GM12878 (cell line): ENCODE measurements at regions not wholly inside any gene's neighbourhood (a gene's known extent, or its start where the extent isn't known, plus 50 kb on each side); places are given as distances from the start of the nearest gene placed in this dataset.

ENCODE experiments used
- ATAC-seq: fragments of 200-7000 bp; cut with Tn5 transposase; 3 replicates; pipeline ENCODE4 v1.9.1; 2020; ENCODE audit warnings: mild to moderate bottlenecking, moderate library complexity
- BruUV-seq: library from RNA; stranded (reverse); fragments of 400-500 nt; replicated peaks from 2 replicates; lab custom pipeline; 2021; lab: Mats Ljungman, UMichigan
- CTCF ChIA-PET: fragments of 300-600 bp; sonication (Branson Sonifier 250); formaldehyde crosslinking; extraction: SDS; loops from one replicate; lab custom pipeline; 2021; ENCODE audit warnings: inconsistent platforms; lab: Yijun Ruan, JAX
- POLR2A ChIA-PET: fragments of 350-600 bp; formaldehyde crosslinking; extraction: SDS; loops from one replicate; lab custom pipeline; 2021; ENCODE audit warnings: inconsistent platforms; lab: Charles Lee
- RAD21 ChIA-PET: fragments of 300-600 bp; sonication (Branson Sonifier 250); formaldehyde crosslinking; loops from one replicate; lab custom pipeline; 2023; ENCODE audit warnings: antibody characterized with exemption; ENCODE audit not compliant: unreplicated experiment; lab: Charles Lee
- SMC1A ChIA-PET: fragments of 300-600 bp; sonication (Branson Sonifier 250); formaldehyde crosslinking; loops from one replicate; lab custom pipeline; 2023; ENCODE audit not compliant: unreplicated experiment, uncharacterized antibody; lab: Charles Lee
- DNase-seq: peaks from one replicate; pipeline ENCODE4 v3.0.0-alpha.2; 2011; ENCODE audit warnings: low read depth, low spot score
- FAIRE-seq: peaks from 3 replicates; lab custom pipeline; 2011; peaks lifted over from hg19 to GRCh38; lab: Jason Lieb, UNC
- H2AFZ ChIP-seq: 2 replicates; pipeline ENCODE4 v1.6.0; 2011; ENCODE audit warnings: low read depth, low read length, control low read depth; ENCODE audit not compliant: control insufficient read depth
- H3K27ac ChIP-seq: 2 replicates; pipeline ENCODE4 v1.5.1; 2011; ENCODE audit warnings: control low read depth; ENCODE audit not compliant: control insufficient read depth, insufficient read depth
- H3K27me3 ChIP-seq, 2 experiments: replicated peaks in 1 of 2; 2 replicates each; pipeline versions ENCODE4 v1.6.0 to v1.6.1; 2011; ENCODE audit warnings: low read length in 1 of 2; ENCODE audit not compliant: control insufficient read depth in 2 of 2, insufficient read depth in 2 of 2
- H3K36me3 ChIP-seq, 2 experiments: 2 replicates each; pipeline ENCODE4 v1.5.1; 2011; ENCODE audit warnings: low read length in 1 of 2; ENCODE audit not compliant: control insufficient read depth in 2 of 2, insufficient read depth in 2 of 2
- H3K4me1 ChIP-seq: 2 replicates; pipeline ENCODE4 v1.6.1; 2011; ENCODE audit warnings: mild to moderate bottlenecking, low read length, moderate library complexity, mixed read lengths; ENCODE audit not compliant: control insufficient read depth, insufficient read depth
- H3K4me2 ChIP-seq: 2 replicates; pipeline ENCODE4 v1.6.0; 2011; ENCODE audit warnings: control low read depth; ENCODE audit not compliant: control insufficient read depth, insufficient read depth
- H3K4me3 ChIP-seq: fragments of 200-600 bp; sonication (generic); 2 replicates; pipeline ENCODE4 v1.5.1; 2016
- H3K79me2 ChIP-seq: 2 replicates; pipeline ENCODE4 v1.6.0; 2011; ENCODE audit warnings: low read length; ENCODE audit not compliant: control insufficient read depth, insufficient read depth
- H3K9ac ChIP-seq: 2 replicates; pipeline ENCODE4 v1.8.0; 2011; ENCODE audit warnings: low read length, control low read depth, mixed read lengths; ENCODE audit not compliant: control insufficient read depth, insufficient read depth
- H3K9me3 ChIP-seq: replicated peaks from 3 replicates; pipeline ENCODE4 v1.5.1; 2011; ENCODE audit warnings: mild to moderate bottlenecking, low read length; ENCODE audit not compliant: control insufficient read depth, insufficient read depth
- H4K20me1 ChIP-seq: 2 replicates; pipeline ENCODE4 v1.6.0; 2011; ENCODE audit not compliant: control insufficient read depth, insufficient read depth
- ATF3 ChIP-seq: IDR thresholded peaks from 2 replicates; pipeline ENCODE4 v1.6.1; 2011; ENCODE audit warnings: low read depth, mild to moderate bottlenecking, low read length, moderate library complexity, borderline replicate concordance; ENCODE audit errors: extremely low read depth
- MEF2A ChIP-seq: IDR thresholded peaks from 2 replicates; pipeline ENCODE4 v1.6.1; 2011; ENCODE audit warnings: low read depth, mild to moderate bottlenecking, low read length, moderate library complexity; ENCODE audit not compliant: insufficient read depth
- RELA ChIP-seq: fragments of 450-650 bp; IDR thresholded peaks from 2 replicates; pipeline ENCODE4 v1.8.0; 2014; ENCODE audit warnings: borderline replicate concordance; ENCODE audit not compliant: partially characterized antibody
- SREBF1 ChIP-seq: IDR thresholded peaks from 2 replicates; pipeline ENCODE4 v1.6.1; 2012; ENCODE audit warnings: mild to moderate bottlenecking, low read length
- ZZZ3 ChIP-seq: IDR thresholded peaks from 2 replicates; pipeline ENCODE4 v1.6.1; 2011; ENCODE audit warnings: low read depth; ENCODE audit not compliant: control insufficient read depth, insufficient read length
- WGBS: methylation state at CpG from one replicate; pipeline ENCODE4 v1.1.6; 2016; ENCODE audit warnings: low lambda C conversion rate; ENCODE audit not compliant: insufficient replicate concordance, insufficient coverage; ENCODE audit errors: missing lambda C conversion rate; 5-methylcytosine and 5-hydroxymethylcytosine counted together
- in situ Hi-C: fragments of 300-500 bp; cut with MboI; formaldehyde crosslinking; loops from 9 replicates; pipeline ENCODE4 v1.14.3; 2018; ENCODE audit warnings: mixed read lengths
- intact Hi-C: fragments of 100-400 bp; cut with micrococcal nuclease; formaldehyde crosslinking; loops from one replicate; pipeline ENCODE4 v1.14.2; 2022; ENCODE audit not compliant: unreplicated experiment
- TF ChIP-seq, protein P1 (sequence below): fragments of 450-650 bp; IDR thresholded peaks from 2 replicates; pipeline ENCODE4 v1.6.1; 2017; ENCODE audit warnings: borderline replicate concordance
- TF ChIP-seq, protein P2 (sequence below): fragments of 450-650 bp; formaldehyde crosslinking; IDR thresholded peaks from 2 replicates; pipeline ENCODE4 v1.4.0; 2022; ENCODE audit warnings: mild to moderate bottlenecking, moderate library complexity
- TF ChIP-seq, protein P3 (sequence below): fragments of 450-650 bp; IDR thresholded peaks from 2 replicates; pipeline ENCODE4 v1.6.1; 2017; ENCODE audit warnings: low read depth, mild to moderate bottlenecking, moderate library complexity

- TF ChIP-seq, protein P1, sequence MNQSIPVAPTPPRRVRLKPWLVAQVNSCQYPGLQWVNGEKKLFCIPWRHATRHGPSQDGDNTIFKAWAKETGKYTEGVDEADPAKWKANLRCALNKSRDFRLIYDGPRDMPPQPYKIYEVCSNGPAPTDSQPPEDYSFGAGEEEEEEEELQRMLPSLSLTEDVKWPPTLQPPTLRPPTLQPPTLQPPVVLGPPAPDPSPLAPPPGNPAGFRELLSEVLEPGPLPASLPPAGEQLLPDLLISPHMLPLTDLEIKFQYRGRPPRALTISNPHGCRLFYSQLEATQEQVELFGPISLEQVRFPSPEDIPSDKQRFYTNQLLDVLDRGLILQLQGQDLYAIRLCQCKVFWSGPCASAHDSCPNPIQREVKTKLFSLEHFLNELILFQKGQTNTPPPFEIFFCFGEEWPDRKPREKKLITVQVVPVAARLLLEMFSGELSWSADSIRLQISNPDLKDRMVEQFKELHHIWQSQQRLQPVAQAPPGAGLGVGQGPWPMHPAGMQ = no peak
- no peak for TF ChIP-seq ZZZ3
- TF ChIP-seq, protein P2, sequence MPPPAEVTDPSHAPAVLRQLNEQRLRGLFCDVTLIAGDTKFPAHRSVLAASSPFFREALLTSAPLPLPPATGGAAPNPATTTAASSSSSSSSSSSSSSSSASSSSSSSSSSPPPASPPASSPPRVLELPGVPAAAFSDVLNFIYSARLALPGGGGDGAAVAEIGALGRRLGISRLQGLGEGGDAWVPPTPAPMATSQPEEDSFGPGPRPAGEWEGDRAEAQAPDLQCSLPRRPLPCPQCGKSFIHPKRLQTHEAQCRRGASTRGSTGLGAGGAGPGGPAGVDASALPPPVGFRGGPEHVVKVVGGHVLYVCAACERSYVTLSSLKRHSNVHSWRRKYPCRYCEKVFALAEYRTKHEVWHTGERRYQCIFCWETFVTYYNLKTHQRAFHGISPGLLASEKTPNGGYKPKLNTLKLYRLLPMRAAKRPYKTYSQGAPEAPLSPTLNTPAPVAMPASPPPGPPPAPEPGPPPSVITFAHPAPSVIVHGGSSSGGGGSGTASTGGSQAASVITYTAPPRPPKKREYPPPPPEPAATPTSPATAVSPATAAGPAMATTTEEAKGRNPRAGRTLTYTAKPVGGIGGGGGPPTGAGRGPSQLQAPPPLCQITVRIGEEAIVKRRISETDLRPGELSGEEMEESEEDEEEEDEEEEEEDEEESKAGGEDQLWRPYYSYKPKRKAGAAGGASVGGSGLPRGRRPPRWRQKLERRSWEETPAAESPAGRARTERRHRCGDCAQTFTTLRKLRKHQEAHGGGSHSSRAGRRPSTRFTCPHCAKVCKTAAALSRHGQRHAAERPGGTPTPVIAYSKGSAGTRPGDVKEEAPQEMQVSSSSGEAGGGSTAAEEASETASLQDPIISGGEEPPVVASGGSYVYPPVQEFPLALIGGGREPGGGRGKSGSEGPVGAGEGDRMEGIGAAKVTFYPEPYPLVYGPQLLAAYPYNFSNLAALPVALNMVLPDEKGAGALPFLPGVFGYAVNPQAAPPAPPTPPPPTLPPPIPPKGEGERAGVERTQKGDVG (CRISPR knock-in tag) = no peak
- TF ChIP-seq, protein P3, sequence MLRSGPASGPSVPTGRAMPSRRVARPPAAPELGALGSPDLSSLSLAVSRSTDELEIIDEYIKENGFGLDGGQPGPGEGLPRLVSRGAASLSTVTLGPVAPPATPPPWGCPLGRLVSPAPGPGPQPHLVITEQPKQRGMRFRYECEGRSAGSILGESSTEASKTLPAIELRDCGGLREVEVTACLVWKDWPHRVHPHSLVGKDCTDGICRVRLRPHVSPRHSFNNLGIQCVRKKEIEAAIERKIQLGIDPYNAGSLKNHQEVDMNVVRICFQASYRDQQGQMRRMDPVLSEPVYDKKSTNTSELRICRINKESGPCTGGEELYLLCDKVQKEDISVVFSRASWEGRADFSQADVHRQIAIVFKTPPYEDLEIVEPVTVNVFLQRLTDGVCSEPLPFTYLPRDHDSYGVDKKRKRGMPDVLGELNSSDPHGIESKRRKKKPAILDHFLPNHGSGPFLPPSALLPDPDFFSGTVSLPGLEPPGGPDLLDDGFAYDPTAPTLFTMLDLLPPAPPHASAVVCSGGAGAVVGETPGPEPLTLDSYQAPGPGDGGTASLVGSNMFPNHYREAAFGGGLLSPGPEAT = no peak
- no peak for TF ChIP-seq RELA
These were observed 475.1 kb downstream of the PCNX1 start (continued) for GRCh38 chr14:71382315-71382714.

- in situ Hi-C loops = no loop called here
- Histone ChIP-seq H3K27me3 (no peaks in the 10 kb centered on the region), H3K9ac (no peak overlapping the region), H3K9me3 (no peaks in the 10 kb centered on the region; the same call in none of the 3 replicates), H3K4me1 (no peaks in the 10 kb centered on the region), H3K4me3 (no peak overlapping the region), H3K27ac (no peak overlapping the region), H2AFZ (no peak overlapping the region), H4K20me1 (no peaks in the 10 kb centered on the region), H3K4me2 (no peak overlapping the region), H3K79me2 (peaks cover 60% of the 10 kb centered on the region), H3K36me3 (no peaks in the 10 kb centered on the region; a peak in 1 of 4 replicates)
- DNase-seq (no peak), FAIRE-seq (no peak), ATAC-seq (no peak)
- intact Hi-C loops = no loop called here
- SMC1A ChIA-PET = interaction anchor here (0.6 to 0.8 kb wide), 2 partner anchors 11 to 13 kb away, joined by 3 read pairs; no protein-coding TSS in a partner anchor
- 100% methylated on average over 2 of the region's 2 CpGs for WGBS
- CTCF ChIA-PET = no interaction called here
- BruUV-seq = no TSS peak
- RAD21 ChIA-PET = no interaction called here
- POLR2A ChIA-PET = no interaction called here
- TF ChIP-seq SREBF1 = no peak
- TF ChIP-seq ATF3 = no peak
- TF ChIP-seq MEF2A = no peak
These were observed 476.3 kb downstream of the PCNX1 start for GRCh38 chr14:71383510-71383909.
